Esophagus muscularis mucosa (tissue), 4 donors: ENCODE measurements at regions not wholly inside any gene's neighbourhood (a gene's known extent, or its start where the extent isn't known, plus 50 kb on each side); places are given as distances from the start of the nearest gene placed in this dataset.

Experiments used
- DNase-seq: peaks from one replicate; pipeline ENCODE4 v3.0.0-alpha.2; 2017; ENCODE audit errors: extremely low spot score
- H3K27ac ChIP-seq, 4 donors: fragments of 200-600 bp; sonication (generic); replicated peaks in 1 of 4; 1 replicate in 3 of 4; 2 replicates in 1 of 4; pipeline ENCODE4 v1.5.1; 2016 to 2019; ENCODE audit warnings: mild to moderate bottlenecking in 1 of 4
- H3K27me3 ChIP-seq, 4 donors: fragments of 200-600 bp; sonication (generic); one replicate each; pipeline versions ENCODE4 v1.5.1 to v1.6.0; 2016 to 2019
- H3K36me3 ChIP-seq, 4 donors: fragments of 200-600 bp; sonication (generic); one replicate each; pipeline ENCODE4 v1.5.1; 2016 to 2019
- H3K4me1 ChIP-seq, 4 donors: fragments of 200-600 bp; sonication (generic); one replicate each; pipeline ENCODE4 v1.5.1; 2016 to 2019
- H3K4me3 ChIP-seq, 4 donors: fragments of 200-600 bp; sonication (generic); 1 replicate in 2 of 4; 2 replicates in 2 of 4; pipeline ENCODE4 v1.5.1; 2016 to 2019; ENCODE audit warnings: mild to moderate bottlenecking in 4 of 4, moderate library complexity in 1 of 4
- H3K9me3 ChIP-seq, 4 donors: fragments of 200-600 bp; sonication (generic); 1 replicate in 3 of 4; 2 replicates in 1 of 4; pipeline ENCODE4 v1.5.1; 2016 to 2019
- CTCF ChIP-seq, 3 experiments: fragments of 200-600 bp in 2 of 3; fragments of 450-650 bp in 1 of 3; sonication (generic) in 2 of 3; IDR thresholded peaks; one replicate each; pipeline ENCODE4 v1.5.1; 2017 to 2019; ENCODE audit warnings: antibody characterized with exemption in 3 of 3, mild to moderate bottlenecking in 2 of 3, moderate library complexity in 1 of 3
- EP300 ChIP-seq: sonication (generic); formaldehyde crosslinking; IDR thresholded peaks from one replicate; pipeline ENCODE4 v1.6.1; 2017; ENCODE audit warnings: antibody characterized with exemption
- POLR2A ChIP-seq: fragments of 450-650 bp; IDR thresholded peaks from one replicate; pipeline ENCODE4 v1.6.1; 2017; ENCODE audit warnings: antibody characterized with exemption, moderate library complexity, mild to moderate bottlenecking, low read depth
- POLR2AphosphoS5 ChIP-seq, 2 donors: sonication (generic); formaldehyde crosslinking; IDR thresholded peaks; one replicate each; pipeline ENCODE4 v1.6.1; 2017; ENCODE audit warnings: antibody characterized with exemption in 2 of 2
- WGBS: methylation state at CpG from one replicate; pipeline ENCODE4 v1.1.5; 2018; 5-methylcytosine and 5-hydroxymethylcytosine counted together
- intact Hi-C: fragments of 100-400 bp; cut with DNase I; formaldehyde crosslinking; loops from one replicate; pipeline ENCODE4 v1.15.1; 2023

GRCh38 chr9:134982311-134982710 is 64.6 kb upstream of the FCN1 start:
- DNase-seq = no peak
- intact Hi-C loops = no loop called here
- no peak overlapping the region for H3K27ac ChIP-seq

GRCh38 chr9:134983074-134983473 is 65.4 kb upstream of the FCN1 start:
- Histone ChIP-seq H3K9me3 (peaks cover 0 to 18% (median 11%) of the 10 kb centered on the region in 4 donors), H3K4me3 (no peak overlapping the region), H3K27me3 (peaks cover 0 to 39% (median 0%) of the 10 kb centered on the region in 4 donors), H3K36me3 (no peaks in the 10 kb centered on the region), H3K27ac (no peak overlapping the region), H3K4me1 (no peaks in the 10 kb centered on the region)
- WGBS = 23% methylated on average over 11 of the region's 15 CpGs
- TF ChIP-seq CTCF (IDR thresholded peaks at IDR 0.05) (peak; percentile 23 to 42 (median 37)), POLR2A (no peak), EP300 (no peak), POLR2AphosphoS5 (IDR thresholded peaks at IDR 0.05) (no peak)
- intact Hi-C loops = no loop called here
- no peak for DNase-seq

More at GRCh38 chr9:134982311-134982710, 64.6 kb upstream of the FCN1 start:
- 77% methylated on average over 8 of the region's 8 CpGs for WGBS
- H3K4me1 ChIP-seq = no peaks in the 10 kb centered on the region
- no peaks in the 10 kb centered on the region for H3K36me3 ChIP-seq
- peaks cover 0 to 13% (median 6%) of the 10 kb centered on the region in 4 donors for H3K9me3 ChIP-seq
- no peak overlapping the region for H3K4me3 ChIP-seq
- peaks cover 0 to 33% (median 0%) of the 10 kb centered on the region in 4 donors for H3K27me3 ChIP-seq
- TF ChIP-seq CTCF (IDR thresholded peaks at IDR 0.05) = no peak

GRCh38 chr9:134983506-134984371 is 66.0 kb upstream of the FCN1 start:
- H3K9me3 ChIP-seq = peaks cover 0 to 18% (median 11%) of the 10 kb centered on the region in 4 donors
- intact Hi-C loops = no loop called here
- no peaks in the 10 kb centered on the region for H3K4me1 ChIP-seq
- TF ChIP-seq POLR2A (no peak), CTCF (IDR thresholded peaks at IDR 0.05) (no peak), EP300 (no peak), POLR2AphosphoS5 (IDR thresholded peaks at IDR 0.05) (no peak)
- no peaks in the 10 kb centered on the region for H3K36me3 ChIP-seq
- peaks cover 0 to 40% (median 0%) of the 10 kb centered on the region in 4 donors for H3K27me3 ChIP-seq
- no peak overlapping the region for H3K27ac ChIP-seq
- no peak for DNase-seq
- 81% methylated on average over 14 of the region's 14 CpGs for WGBS
- no peak overlapping the region for H3K4me3 ChIP-seq

- intact Hi-C loops = no loop called here
- H3K27ac ChIP-seq = no peak overlapping the region
- H3K27me3 ChIP-seq = peaks cover 0 to 49% (median 0%) of the 10 kb centered on the region in 4 donors
- no peak overlapping the region for H3K4me3 ChIP-seq
- DNase-seq = no peak
- H3K4me1 ChIP-seq = no peaks in the 10 kb centered on the region
- TF ChIP-seq CTCF (IDR thresholded peaks at IDR 0.05) (no peak), POLR2A (no peak), EP300 (no peak), POLR2AphosphoS5 (IDR thresholded peaks at IDR 0.05) (no peak)
- H3K9me3 ChIP-seq = peaks cover 0 to 18% (median 11%) of the 10 kb centered on the region in 4 donors
- no peaks in the 10 kb centered on the region for H3K36me3 ChIP-seq
- WGBS = 94% methylated on average over 18 of the region's 23 CpGs
Observed at GRCh38 chr9:134984372-134985265, 66.9 kb upstream of the FCN1 start.
